ENCODE measurements at regions not wholly inside any gene's neighbourhood (a gene's known extent, or its start where the extent isn't known, plus 50 kb on each side); places are given as distances from the start of the nearest gene placed in this dataset.

- no peak for DNase-seq
These were observed 181.2 kb upstream of the PMEPA1 start for GRCh38 chr20:57891014-57891413.

- no peak for DNase-seq
These were observed 180.5 kb upstream of the PMEPA1 start for GRCh38 chr20:57890202-57890800.

GRCh38 chr20:57888591-57888990 lies 178.8 kb upstream of the PMEPA1 start:
- no peak for DNase-seq

DNA sequence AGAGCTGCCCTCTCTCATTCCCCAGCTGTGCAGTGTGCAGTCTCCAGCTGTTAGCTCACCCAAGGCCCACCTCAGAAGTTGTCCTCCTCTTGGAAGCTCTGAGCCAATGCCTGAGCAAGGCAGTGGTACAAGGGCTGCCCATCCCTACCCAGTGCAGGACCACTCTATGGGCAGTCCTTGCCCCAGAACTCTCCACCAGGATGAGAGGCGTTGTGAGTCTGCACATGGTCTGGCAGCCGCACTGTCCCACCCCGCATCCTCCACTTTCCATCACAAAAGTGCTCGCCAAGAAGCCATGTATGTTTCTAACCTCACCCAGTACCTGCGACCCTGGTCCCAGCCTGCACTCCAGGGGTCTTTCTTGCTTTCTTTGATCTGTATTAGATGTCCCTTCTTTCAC lies 175.1 kb upstream of the PMEPA1 start:
- no peak for DNase-seq

DNA sequence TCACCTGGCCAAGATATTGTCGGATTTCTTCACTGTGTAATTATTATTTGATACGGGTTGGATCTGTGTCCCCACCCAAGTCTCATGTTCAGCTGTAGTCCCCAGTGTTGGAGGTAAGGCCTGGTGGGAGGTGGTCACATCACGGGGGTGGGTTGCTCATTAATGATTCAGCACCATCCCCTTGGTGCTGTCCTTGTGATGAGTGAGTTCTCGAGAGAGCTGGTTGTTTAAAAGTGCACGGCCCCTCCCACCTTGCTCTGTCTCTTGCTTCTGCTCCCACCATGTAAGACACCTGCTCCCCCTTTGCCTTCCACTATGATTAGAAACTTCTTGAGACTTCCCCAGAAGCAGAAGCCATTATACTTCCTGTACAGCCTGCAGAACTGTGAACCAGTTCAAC lies 173.9 kb upstream of the PMEPA1 start:
- no peak for DNase-seq

DNA sequence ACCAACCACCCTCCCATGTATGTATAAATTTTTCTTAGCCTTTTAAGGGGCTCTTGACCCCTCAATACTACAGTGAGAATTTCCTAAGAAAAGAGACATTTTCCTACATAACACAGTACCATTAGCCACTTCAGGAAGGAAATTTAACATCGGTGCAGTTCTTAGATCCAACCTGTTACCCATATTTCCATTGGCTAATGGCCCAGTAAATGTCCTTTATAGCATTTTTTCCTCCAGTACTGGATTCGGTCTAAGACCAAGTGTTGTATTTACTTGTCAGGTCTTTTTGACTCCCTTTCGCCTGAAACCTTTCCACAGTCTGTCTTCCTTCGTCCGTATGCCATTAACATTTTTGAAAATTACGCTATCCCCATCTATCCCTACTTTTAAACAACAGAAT lies 173.4 kb upstream of the PMEPA1 start:
- DNase-seq: no peak

- no peak for DNase-seq
These were observed 172.8 kb upstream of the PMEPA1 start for GRCh38 chr20:57882451-57883161.

- DNase-seq: no peak
These were observed 171.9 kb upstream of the PMEPA1 start for GRCh38 chr20:57881466-57882385.

- no peak for DNase-seq
These were observed 170.7 kb upstream of the PMEPA1 start for GRCh38 chr20:57880571-57880892.

DNA sequence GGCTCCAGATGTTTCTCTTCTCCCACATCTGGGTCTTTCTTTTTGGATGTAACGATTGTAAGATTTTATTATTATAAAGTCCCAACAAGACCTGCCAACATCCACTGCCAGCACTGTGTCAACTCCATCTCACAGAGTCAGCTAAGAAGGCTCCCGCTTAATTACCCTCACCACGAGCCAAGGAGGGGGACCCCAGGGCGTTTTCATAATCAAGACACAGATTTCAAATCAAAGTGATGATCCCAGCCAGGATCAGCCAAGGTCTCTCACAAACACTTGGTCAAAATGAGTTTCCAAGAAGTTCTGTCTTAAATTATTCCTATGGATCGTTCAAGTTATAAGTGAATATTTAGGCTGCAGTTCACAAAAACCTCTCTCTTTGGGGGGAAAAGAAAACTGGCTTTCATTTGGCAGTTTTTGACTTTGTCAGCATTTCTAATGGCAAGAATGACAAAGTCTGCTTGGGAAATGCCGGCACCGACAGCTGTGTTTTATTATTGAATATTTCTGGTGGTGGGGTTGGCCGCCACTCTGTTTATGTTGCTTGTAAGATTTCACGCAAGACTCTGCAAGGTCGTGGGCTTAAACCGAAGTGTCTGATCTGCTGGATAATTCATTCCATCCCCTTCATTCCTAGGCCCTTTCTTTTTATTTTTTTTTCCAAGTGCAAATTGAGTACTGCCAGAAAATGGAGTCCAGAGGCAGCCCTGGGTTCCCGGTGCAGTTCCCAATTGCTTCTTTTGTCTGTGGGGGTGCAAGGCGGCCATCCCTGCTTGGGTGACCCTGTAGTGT lies 170.2 kb upstream of the PMEPA1 start:
- no peak for DNase-seq

DNA sequence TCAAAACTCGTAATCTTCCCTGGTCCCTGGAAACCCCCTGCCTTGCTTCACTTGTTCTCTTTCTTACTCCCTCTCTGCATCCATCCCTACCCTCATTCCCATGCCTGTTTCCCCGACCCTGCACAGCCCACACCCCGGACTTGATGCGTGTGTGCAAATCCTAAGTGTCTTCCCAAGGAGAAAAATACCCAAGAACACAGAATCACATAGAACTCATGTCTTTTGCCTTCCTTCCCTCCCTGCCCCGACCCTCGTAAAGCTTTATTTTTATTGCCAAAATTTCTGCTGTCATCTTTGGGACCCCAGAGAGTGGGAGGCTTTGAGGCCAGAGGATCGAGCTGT lies 169.6 kb upstream of the PMEPA1 start:
- no peak for DNase-seq

DNA sequence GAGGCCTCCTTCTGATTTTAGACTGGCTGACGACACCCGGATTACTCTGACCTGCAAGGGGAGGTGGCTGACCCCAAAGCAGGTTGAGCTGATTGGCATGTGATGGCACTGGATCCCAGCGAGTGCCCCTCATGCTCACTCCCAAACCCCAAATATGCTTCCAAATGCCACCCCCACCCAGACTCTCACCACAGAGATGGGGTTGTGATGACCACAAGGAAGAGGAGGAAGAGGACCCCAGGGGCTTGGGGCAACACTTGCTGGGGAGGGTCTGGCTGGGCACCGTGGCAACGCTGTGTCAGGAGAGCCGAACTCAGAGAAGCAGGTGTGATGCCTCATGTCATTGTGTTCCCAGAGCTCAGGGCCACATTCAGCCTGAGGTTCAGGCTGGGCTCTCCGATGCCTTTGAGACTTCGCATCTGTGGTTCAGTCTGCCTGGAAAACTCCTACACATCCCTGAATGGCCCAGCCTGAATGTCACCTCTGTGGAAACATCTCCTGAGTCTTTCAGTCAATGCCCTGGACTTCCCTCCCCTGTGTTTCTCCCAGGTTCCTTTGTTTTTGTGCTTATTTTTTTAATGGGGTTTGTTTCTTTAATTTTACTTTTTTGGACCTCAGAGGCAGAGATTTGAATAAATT lies 169.1 kb upstream of the PMEPA1 start:
- no peak for DNase-seq

GRCh38 chr20:57877995-57878394 lies 168.2 kb upstream of the PMEPA1 start:
- DNase-seq: no peak

- DNase-seq: no peak
These were observed 167.5 kb upstream of the PMEPA1 start for GRCh38 chr20:57877131-57877824.

DNA sequence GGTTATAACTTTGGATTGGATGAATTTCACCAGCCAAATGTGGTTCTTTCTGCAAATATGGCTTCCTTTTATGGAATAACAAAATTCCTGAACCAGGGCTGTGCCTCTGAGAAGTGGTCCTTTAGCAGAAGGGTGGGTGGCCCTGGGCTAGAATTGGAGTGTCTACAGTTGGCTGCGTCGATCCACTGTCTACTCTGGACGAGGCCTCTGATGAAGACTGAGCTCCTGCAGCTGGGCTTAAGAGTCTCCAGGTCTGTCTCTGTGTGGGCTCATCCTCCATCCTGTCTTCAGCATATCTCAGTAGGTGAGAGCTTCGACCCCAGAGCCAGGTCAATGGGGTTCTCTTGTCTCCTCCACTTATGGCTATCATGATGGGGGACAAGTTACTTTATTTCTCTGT lies 166.3 kb upstream of the PMEPA1 start:
- no peak for DNase-seq

GRCh38 chr20:57874141-57874540 lies 164.3 kb upstream of the PMEPA1 start:
- DNase-seq: no peak

DNA sequence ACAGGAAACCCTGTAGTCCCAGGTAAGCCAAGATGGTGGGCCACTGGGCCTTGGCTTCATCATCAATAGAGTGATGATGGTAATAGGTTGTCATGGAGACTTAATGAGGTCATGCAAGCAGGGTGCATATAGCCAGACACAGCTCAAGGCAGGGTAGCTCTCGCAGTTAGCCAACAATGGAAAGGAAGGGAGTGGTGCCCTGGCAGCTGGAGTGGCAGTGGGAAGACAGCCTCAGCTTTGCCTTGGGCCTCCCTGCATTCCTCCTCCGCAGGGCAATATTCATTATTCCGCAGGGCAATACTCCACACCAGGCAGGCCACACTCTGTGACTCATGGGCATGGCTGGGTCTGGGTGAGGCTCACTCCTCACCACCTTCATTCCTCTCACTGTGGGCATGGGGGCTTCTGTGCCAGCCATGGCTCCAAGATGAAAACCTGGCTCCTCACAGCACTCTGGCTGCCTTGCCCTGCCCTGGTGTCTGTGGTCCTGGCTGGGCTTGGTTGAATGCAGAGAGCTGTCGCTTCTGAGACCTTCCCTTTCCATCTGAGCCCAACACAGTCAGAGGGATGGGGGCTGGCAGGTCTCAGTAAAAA lies 163.1 kb upstream of the PMEPA1 start:
- no peak for DNase-seq

DNA sequence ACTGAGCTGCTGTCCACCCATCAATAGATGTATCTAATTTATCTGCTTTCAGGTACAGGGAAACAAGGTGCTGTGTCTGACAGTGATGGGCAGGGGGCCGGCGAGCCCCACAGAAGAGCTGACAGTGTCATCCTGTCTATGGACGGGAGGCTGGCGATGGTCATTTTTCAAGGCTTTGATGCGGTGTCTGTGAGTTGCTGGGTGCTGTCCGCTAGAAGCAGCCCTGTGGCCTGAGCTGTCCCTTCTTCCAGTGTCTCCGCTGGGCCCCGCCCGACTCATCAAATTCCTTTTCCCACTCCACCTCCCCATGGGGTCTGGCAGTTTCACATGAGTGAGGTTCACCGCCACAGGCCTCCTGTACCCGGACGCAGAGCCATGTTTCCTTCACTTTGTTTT lies 161.4 kb upstream of the PMEPA1 start:
- no peak for DNase-seq

- no peak for DNase-seq
These were observed 160.9 kb upstream of the PMEPA1 start for GRCh38 chr20:57870597-57871236.

DNA sequence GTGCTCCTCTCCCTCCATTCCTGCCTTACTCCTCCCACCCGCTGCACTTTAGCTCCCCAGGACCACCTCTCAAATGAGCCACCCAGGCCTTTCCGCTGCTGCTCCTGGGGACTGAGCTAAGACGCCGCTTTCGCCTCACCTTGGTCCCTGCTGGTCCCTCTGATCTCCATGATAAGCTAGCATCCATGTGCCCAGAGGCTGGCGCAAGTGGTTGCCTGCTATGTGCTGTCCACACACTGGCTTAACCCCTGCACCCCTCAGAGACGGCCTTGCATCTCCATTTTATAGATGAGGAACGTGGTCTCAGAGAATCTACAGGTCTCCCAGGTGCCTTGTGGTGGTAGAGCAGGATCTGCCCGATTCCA lies 160.1 kb upstream of the PMEPA1 start:
- no peak for DNase-seq

DNA sequence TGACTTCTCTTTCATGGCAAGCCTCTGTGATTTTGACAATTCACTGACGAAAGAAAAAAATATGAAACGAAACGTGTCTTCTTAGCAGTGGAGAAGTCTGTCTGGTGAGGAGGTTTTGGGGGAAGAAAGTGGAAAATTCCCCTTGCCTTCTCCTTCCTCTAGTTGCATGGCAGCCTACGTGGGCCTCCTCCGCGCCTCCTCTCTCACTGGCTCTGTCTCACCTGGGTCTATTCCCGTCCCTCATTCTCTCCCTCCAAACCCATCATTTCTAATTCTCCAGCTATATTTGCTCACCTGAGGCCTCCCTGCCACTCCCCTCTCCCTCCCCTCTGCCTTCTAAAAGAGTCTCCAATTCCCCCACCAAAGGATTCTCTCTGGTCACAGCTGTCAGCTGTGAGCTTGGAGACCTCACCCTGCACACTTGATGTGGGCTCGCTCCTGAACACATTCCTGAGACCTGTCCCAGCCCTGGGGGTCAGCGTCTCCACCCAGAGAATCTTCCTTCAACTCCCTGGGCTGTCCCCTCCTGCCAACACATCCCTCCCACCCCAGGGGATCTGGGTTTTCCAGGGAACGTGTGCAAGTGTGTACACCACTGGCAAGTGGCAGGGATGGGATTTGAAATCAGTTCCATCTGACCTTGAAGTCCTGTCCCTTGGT lies 159.6 kb upstream of the PMEPA1 start:
- no peak for DNase-seq

Measured in amniotic stem cell (primary cell).